GM12874 (cell line): ENCODE measurements at regions not wholly inside any gene's neighbourhood (a gene's known extent, or its start where the extent isn't known, plus 50 kb on each side); places are given as distances from the start of the nearest gene placed in this dataset.

ENCODE experiments used
- TF ChIP-seq, protein P1 (sequence below): IDR thresholded peaks from 2 replicates; pipeline ENCODE4 v1.5.1; 2011; ENCODE audit warnings: low read depth, mild to moderate bottlenecking, control low read depth, low read length, moderate library complexity; ENCODE audit not compliant: insufficient read depth

DNA sequence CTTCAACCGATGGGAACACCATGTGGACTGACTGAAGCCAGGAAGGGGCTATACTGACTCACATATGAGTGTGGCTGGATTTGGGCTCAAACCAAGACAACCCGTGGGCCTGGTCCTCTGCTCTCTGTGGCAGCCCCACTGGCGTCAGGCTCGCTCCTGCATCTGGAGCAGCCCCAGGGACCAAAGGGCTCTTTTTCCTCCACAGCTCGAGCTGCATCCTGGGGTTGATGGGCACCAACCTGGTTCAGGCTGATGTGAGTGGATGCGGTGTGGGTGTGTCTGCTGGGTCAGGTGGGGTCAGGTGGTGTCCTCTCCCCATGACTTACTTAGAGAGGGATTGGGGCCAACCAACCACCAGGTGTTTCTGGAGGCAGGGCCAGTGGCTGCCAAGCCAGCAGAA lies 303.0 kb upstream of the AJAP1 start:
- TF ChIP-seq, protein P1, sequence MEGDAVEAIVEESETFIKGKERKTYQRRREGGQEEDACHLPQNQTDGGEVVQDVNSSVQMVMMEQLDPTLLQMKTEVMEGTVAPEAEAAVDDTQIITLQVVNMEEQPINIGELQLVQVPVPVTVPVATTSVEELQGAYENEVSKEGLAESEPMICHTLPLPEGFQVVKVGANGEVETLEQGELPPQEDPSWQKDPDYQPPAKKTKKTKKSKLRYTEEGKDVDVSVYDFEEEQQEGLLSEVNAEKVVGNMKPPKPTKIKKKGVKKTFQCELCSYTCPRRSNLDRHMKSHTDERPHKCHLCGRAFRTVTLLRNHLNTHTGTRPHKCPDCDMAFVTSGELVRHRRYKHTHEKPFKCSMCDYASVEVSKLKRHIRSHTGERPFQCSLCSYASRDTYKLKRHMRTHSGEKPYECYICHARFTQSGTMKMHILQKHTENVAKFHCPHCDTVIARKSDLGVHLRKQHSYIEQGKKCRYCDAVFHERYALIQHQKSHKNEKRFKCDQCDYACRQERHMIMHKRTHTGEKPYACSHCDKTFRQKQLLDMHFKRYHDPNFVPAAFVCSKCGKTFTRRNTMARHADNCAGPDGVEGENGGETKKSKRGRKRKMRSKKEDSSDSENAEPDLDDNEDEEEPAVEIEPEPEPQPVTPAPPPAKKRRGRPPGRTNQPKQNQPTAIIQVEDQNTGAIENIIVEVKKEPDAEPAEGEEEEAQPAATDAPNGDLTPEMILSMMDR, result no peak

DNA sequence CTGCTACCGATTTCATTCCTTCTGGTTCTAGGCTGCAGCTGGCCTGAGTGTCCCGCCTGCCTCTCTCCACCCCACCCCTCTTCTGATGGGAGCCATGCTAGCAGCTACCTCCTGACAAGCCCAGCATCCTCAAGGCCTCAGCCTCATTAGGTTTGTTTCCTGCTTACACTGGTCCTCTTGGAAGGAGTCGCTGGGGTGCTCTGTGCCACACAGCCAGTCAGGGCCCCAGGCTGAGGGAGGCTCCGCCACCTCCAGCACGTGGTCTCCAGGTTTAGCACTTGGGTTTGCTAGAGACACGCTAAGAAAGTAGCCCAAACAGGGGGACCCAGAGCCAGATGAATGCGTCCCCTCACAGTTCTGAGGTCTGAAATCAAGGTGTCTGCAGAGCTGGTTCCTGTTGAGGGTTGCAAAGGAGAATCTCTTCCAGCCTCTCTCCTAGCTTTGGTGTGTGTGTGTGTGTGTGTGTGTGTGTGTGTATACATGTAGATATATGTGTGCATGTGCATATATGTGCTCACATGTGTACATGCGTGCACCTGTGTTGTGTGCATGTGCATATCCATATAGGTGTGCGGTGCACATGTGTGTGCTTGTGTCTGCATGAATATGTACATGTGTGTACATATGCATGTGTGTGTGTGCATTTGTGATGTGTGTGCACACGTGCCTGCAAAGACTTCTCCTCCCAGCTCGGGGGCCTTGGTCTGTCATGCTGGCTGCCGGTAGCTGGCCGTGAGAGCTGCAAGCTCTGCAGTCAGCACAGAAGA lies 301.1 kb upstream of the AJAP1 start:
- TF ChIP-seq, protein P1, result no peak

DNA sequence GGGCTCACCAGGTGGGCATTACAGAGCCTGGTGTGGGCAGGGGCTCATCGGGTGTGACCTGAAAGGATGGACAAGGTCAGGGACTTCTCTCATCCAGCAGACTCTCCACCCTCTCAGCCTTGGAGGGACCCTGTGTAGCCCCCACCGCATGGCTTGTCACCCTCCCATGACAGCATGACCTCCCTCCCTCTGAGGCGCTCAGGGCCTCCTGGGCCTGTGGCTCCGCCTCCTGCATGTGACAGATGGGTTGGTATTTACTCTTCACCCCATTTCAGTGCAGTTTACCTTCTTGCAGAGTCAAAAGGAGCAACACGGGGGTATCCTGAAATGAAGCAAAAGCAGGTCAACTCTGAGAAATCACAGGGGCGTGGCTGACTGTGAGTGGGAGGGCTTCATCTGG lies 298.6 kb upstream of the AJAP1 start:
- TF ChIP-seq, protein P1, result no peak

DNA sequence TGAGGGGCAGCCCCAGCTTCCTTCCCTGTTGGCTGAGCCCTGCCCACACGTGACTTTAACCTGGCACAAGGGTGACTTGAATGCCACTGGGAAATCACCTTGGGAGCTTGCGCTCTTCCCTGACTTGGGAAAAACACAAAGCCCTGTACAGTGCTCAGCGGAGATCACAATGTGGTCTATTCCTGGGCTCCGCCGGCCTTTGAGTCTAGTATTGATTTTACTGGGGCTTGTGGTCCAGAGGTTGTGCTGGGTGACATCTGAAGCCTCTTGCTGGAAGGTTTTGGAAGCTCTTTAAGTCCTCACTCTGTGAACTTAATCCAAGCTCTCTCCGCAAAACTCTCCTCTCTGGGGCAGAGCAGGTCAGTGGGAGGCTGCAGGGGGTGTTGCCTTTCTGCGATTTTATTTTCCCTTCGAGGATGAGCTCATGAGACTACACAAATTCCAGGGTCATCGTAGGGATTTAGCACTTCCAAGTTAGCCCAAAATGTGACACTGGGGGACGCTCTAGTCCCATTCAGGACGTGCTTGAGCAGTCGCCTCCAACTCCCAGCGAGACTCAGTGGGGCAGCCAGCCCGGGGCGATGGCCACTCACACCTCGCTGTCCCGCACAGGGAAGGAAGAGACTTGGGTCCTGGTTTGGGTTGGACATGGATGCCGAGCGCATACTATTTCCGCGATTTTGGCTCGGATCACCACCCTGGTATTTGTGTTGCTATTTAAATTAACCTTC lies 291.9 kb upstream of the AJAP1 start:
- TF ChIP-seq, protein P1, result no peak

DNA sequence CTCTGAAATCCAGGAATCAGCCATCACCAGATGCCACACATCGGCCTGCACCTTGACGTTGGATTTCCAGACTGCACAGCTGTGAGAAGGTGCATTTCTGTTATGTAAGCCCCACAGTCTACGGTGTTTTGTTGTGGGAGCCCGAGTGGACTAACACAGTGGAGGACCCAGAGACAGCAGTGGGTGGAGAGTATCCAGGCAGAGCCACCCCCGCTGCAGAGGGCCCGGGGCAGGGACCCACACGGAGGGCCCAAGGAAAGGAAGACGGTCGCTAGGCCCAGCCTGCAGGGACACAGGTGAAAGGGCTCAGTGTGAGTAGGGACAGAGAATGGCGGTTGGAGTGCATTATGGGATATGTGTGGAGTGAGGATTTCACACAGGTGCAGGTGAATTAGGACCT lies 288.3 kb upstream of the AJAP1 start:
- TF ChIP-seq, protein P1, result no peak

DNA sequence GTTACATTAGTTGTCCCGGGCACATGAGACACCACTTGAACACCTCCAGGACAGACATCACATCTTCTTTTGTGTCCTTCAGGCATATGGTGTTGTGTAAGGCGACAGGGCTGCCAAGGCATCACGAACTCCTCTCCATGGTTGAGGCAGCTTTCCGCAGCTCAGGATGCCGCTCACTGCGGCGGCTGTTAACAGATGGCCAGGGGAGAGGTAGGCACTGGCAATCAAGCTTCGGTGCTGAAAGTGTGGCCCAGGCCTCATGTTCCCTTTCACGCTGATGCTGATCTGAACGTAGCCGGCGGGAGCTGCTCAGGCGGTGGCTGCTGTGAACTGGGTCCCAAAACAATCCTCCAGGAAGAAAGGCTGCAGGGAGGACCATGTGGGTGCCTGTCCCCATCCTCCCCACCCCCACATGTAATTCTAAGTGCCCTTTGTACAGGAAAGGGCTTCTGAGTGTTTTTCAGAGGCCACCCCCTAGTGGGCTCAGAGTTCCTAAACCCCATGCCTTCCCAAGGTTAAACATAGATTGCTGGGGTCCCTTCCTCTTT lies 287.1 kb upstream of the AJAP1 start:
- TF ChIP-seq, protein P1, result no peak

DNA sequence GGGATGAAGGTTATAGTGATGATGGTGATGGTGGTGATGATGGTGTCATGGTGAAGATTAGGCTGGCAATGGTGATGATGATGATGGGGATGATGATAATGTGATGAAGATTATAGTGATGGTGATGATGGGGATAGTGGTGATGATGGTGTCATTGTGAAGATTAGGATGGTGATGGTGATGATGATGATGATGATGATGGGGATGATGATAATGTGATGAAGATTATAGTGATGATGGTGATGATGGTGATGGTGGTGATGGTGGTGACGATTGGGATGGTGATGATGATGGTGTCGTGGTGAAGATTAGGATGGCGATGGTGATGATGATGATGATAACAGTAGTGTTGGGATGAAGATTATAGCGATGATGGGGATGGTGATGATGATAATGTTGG lies 285.1 kb upstream of the AJAP1 start:
- TF ChIP-seq, protein P1, result no peak
